Esophagus squamous epithelium (tissue), 4 donors: ENCODE measurements at regions not wholly inside any gene's neighbourhood (a gene's known extent, or its start where the extent isn't known, plus 50 kb on each side); places are given as distances from the start of the nearest gene placed in this dataset.

Source experiments
- POLR2A ChIP-seq, 4 donors: fragments of 450-650 bp; IDR thresholded peaks; one replicate each; pipeline ENCODE4 v1.6.1; 2017; ENCODE audit warnings: antibody characterized with exemption in 4 of 4, mild to moderate bottlenecking in 4 of 4, moderate library complexity in 3 of 4
- TF ChIP-seq, protein P1 (sequence below), 6 experiments: fragments of 450-650 bp in 4 of 6; fragments of 200-600 bp in 2 of 6; sonication (generic) in 2 of 6; IDR thresholded peaks; one replicate each; pipeline ENCODE4 v1.5.1; 2016 to 2019; ENCODE audit warnings: antibody characterized with exemption in 6 of 6, mild to moderate bottlenecking in 4 of 6, moderate library complexity in 4 of 6

DNA sequence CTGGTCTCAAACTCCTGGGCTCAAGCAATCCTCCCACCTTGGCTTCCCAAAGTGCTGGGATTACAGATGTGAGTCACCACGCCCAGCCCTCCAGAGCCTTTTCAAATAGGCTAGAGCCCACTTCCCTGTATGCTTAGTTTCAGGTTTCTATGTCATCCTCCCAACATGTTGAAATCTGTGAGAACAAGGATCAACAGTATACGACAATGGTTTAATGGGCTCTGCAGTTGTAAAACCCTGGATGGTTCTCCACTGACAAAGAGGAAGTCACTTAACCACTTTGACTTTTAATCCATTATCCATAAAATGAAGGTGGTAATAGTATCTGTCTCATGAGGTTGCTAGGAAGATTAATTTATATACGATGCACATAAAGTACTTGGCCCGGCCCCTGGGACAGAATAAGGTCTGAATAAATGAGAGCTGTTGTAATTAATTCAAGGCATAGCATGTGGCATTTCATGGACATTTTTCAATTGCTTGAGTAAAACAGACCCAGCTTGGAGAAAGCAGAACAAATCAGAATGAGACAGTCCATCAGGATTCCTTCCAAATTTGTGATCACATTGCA is 113.9 kb upstream of the ZNF648 start:
- TF ChIP-seq, protein P1, sequence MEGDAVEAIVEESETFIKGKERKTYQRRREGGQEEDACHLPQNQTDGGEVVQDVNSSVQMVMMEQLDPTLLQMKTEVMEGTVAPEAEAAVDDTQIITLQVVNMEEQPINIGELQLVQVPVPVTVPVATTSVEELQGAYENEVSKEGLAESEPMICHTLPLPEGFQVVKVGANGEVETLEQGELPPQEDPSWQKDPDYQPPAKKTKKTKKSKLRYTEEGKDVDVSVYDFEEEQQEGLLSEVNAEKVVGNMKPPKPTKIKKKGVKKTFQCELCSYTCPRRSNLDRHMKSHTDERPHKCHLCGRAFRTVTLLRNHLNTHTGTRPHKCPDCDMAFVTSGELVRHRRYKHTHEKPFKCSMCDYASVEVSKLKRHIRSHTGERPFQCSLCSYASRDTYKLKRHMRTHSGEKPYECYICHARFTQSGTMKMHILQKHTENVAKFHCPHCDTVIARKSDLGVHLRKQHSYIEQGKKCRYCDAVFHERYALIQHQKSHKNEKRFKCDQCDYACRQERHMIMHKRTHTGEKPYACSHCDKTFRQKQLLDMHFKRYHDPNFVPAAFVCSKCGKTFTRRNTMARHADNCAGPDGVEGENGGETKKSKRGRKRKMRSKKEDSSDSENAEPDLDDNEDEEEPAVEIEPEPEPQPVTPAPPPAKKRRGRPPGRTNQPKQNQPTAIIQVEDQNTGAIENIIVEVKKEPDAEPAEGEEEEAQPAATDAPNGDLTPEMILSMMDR (IDR thresholded peaks at IDR 0.05), result no peak
- no peak for TF ChIP-seq POLR2A (IDR thresholded peaks at IDR 0.05)
